Psoas muscle (tissue), 7 donors: ENCODE measurements at regions not wholly inside any gene's neighbourhood (a gene's known extent, or its start where the extent isn't known, plus 50 kb on each side); places are given as distances from the start of the nearest gene placed in this dataset.

ENCODE experiments used
- ATAC-seq, 4 donors: fragments of 200-7000 bp; cut with Tn5 transposase; one replicate each; pipeline ENCODE4 v1.9.1; 2020; ENCODE audit warnings: moderate library complexity in 3 of 4, mild to moderate bottlenecking in 2 of 4
- DNase-seq, 2 donors: peaks; one replicate each; pipeline ENCODE4 v3.0.0-alpha.2; 2020
- H3K27ac ChIP-seq: fragments of 200-600 bp; one replicate; pipeline ENCODE4 v1.8.0; 2022
- H3K27me3 ChIP-seq, 3 donors: fragments of 200-600 bp in 1 of 3; one replicate each; pipeline versions ENCODE4 v1.6.1 to v1.8.0; 2013 to 2022; ENCODE audit warnings: low read length in 2 of 3, mild to moderate bottlenecking in 2 of 3, moderate library complexity in 1 of 3; ENCODE audit not compliant: insufficient read depth in 3 of 3
- H3K36me3 ChIP-seq, 2 donors: fragments of 200-600 bp in 1 of 2; one replicate each; pipeline versions ENCODE4 v1.6.1 to v1.8.0; 2013 to 2022; ENCODE audit warnings: low read depth in 1 of 2, mild to moderate bottlenecking in 1 of 2, moderate library complexity in 1 of 2; ENCODE audit not compliant: insufficient read depth in 1 of 2
- H3K4me1 ChIP-seq: fragments of 200-600 bp; one replicate; pipeline ENCODE4 v1.8.0; 2022
- H3K4me3 ChIP-seq: fragments of 200-600 bp; one replicate; pipeline ENCODE4 v1.8.0; 2022; ENCODE audit warnings: mild to moderate bottlenecking
- H3K9me3 ChIP-seq: fragments of 200-600 bp; one replicate; pipeline ENCODE4 v1.8.0; 2022
- WGBS, 3 donors: extraction: QIAGEN DNeasy Blood & Tissue Kit; methylation state at CpG; one replicate each; pipeline versions ENCODE4 v1.1.6 to v1.1.7; 2013; 5-methylcytosine and 5-hydroxymethylcytosine counted together
- intact Hi-C, 2 donors: fragments of 100-400 bp; cut with DNase I; formaldehyde crosslinking; loops; one replicate each; pipeline versions ENCODE4 v1.11.0 to v1.14.2; 2022
- TF ChIP-seq, protein P1 (sequence below): fragments of 200-600 bp; IDR thresholded peaks from one replicate; pipeline ENCODE4 v1.8.0; 2022; ENCODE audit warnings: antibody characterized with exemption
- donor health status: healthy with polysubstance abuse.
- donor health status: DM: no; HTN: no; CAD: no; lungs with moderate emphysema.
- donor health status: Bipolar disorder and iron deficiency.
- donor health status: healthy.
- donor health status: DM: yes; HTN: yes; CAD: no.
- donor health status: DM: no; HTN: no; CAD: no.
- donor health status: DM: yes; HTN: yes; CAD: no.

- intact Hi-C loops: no loop called here
- H3K4me3 ChIP-seq: no peak overlapping the region
- 86 to 89% (median 89%) methylated on average over 22 of the region's 22 CpGs for WGBS, 3 donors
- H3K36me3 ChIP-seq: no peaks in the 10 kb centered on the region
- H3K27ac ChIP-seq: no peak overlapping the region
- ATAC-seq (no peak), DNase-seq (no peak)
- peaks cover 0 to 42% (median 15%) of the 10 kb centered on the region in 3 donors for H3K27me3 ChIP-seq
- TF ChIP-seq, protein P1, sequence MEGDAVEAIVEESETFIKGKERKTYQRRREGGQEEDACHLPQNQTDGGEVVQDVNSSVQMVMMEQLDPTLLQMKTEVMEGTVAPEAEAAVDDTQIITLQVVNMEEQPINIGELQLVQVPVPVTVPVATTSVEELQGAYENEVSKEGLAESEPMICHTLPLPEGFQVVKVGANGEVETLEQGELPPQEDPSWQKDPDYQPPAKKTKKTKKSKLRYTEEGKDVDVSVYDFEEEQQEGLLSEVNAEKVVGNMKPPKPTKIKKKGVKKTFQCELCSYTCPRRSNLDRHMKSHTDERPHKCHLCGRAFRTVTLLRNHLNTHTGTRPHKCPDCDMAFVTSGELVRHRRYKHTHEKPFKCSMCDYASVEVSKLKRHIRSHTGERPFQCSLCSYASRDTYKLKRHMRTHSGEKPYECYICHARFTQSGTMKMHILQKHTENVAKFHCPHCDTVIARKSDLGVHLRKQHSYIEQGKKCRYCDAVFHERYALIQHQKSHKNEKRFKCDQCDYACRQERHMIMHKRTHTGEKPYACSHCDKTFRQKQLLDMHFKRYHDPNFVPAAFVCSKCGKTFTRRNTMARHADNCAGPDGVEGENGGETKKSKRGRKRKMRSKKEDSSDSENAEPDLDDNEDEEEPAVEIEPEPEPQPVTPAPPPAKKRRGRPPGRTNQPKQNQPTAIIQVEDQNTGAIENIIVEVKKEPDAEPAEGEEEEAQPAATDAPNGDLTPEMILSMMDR: no peak
- no peaks in the 10 kb centered on the region for H3K4me1 ChIP-seq
- H3K9me3 ChIP-seq: no peaks in the 10 kb centered on the region
Measured at GRCh38 chr18:79595876-79596374, 83.7 kb upstream of the CTDP1 start.

DNA sequence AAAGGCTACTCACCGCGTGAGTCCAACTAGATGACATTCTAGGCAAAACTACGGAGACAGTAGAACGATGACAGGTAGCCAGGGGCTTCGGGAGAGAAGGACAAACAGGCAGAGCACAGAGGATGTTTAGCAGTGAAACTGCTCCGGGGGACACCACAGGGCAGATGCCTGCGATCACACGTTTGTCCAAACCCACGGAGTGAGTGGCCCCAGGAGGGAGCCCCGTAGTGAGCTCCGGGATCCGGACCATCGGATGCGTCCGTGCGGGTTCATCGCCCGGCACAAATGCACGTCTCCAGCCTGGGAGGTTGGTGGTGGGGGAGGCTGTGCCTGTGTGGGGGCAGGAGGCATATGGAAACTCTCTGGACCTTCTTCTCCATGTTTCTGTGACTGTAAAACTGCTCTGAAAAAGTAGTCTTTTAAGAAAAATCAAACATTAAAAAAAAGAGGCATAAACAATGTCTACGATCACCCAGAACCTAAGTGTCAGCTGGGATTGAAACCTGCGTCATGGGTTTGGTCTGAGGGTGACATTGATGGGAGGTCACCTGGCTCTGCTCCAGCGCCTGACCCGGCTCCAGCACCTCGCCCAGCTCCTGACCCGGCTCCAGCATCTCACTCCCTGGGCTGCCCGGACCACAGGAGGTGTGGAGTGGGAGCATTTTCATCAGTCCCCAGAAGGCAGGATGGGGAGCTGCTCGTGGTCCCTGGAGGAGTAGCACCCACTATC lies 83.0 kb upstream of the CTDP1 start:
- Histone ChIP-seq H3K4me1 (no peaks in the 10 kb centered on the region), H3K27ac (no peak overlapping the region), H3K36me3 (no peaks in the 10 kb centered on the region), H3K27me3 (peaks cover 0 to 42% (median 15%) of the 10 kb centered on the region in 3 donors), H3K4me3 (no peak overlapping the region), H3K9me3 (no peaks in the 10 kb centered on the region)
- ATAC-seq: no peak
- DNase-seq: peak in 1 of 2 donors; percentile 16
- intact Hi-C loops: no loop called here
- TF ChIP-seq, protein P1: no peak
- WGBS, 3 donors: 76 to 78% (median 76%) methylated on average over 27 of the region's 27 CpGs

- no peaks in the 10 kb centered on the region for H3K4me1 ChIP-seq
Measured at GRCh38 chr18:79597176-79597830, 82.3 kb upstream of the CTDP1 start.

DNA sequence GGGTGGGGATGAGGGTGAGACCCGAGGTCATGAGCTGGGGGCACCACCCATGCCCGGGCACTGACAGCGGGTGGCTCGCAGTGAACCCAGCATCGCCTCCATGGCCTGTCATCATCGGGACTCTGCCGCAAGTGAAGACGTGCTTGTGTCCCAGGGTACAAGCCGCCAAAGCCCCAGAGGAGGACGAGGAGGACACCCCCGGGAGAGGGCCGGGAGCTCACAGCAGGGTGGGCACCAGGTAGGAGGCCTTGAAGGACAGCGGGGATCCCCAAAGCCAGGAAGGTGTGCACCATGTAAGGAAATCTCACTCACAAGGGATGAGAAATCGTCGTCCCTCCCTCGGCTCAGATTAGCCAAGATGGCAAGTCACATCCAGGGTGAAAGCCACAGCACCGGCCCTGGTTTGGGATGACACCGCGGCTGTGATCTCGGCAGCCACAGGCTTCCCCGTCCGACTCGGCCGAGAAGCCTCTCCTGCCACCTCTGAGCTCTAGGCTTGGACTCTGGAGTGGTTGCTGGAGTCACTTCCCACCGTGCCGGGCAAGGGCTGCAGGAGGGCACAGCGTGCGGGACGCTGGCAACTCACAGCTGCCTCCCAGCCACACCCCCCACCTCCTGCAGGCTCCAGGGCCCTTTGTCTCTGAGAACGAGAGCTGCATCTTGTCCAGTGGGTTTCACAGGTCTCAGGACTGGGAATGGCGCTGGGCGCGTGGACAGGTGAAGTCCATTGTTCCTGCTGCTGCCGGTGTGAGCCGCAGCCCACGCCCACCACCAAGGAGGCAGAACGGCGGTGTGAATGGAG lies 81.6 kb upstream of the CTDP1 start:
- DNase-seq (peak in 1 of 2 donors; percentile 33), ATAC-seq (no peak)
- Histone ChIP-seq H3K36me3 (no peaks in the 10 kb centered on the region), H3K27ac (no peak overlapping the region), H3K4me3 (no peak overlapping the region), H3K27me3 (peaks cover 0 to 40% (median 15%) of the 10 kb centered on the region in 3 donors), H3K4me1 (no peaks in the 10 kb centered on the region), H3K9me3 (no peaks in the 10 kb centered on the region)
- 58 to 65% (median 60%) methylated on average over 37 to 38 of the region's 38 CpGs for WGBS, 3 donors
- intact Hi-C loops: no loop called here
- TF ChIP-seq, protein P1: no peak

More at GRCh38 chr18:79597176-79597830, 82.3 kb upstream of the CTDP1 start:
- Histone ChIP-seq H3K9me3 (no peaks in the 10 kb centered on the region), H3K27ac (no peak overlapping the region), H3K36me3 (no peaks in the 10 kb centered on the region), H3K4me3 (no peak overlapping the region), H3K27me3 (peaks cover 0 to 42% (median 15%) of the 10 kb centered on the region in 3 donors)
- WGBS, 3 donors: 68% methylated on average over 21 of the region's 21 CpGs
- ATAC-seq: no peak
- DNase-seq: peak in 1 of 2 donors; percentile 15
- TF ChIP-seq, protein P1: no peak
- intact Hi-C loops: no loop called here
